Tibial nerve (tissue), 4 donors: ENCODE measurements at regions not wholly inside any gene's neighbourhood (a gene's known extent, or its start where the extent isn't known, plus 50 kb on each side); places are given as distances from the start of the nearest gene placed in this dataset.

Experiments used
- DNase-seq, 2 donors: peaks; one replicate each; pipeline ENCODE4 v3.0.0-alpha.2; 2019; ENCODE audit warnings: low spot score in 2 of 2
- H3K27ac ChIP-seq, 4 donors: fragments of 200-600 bp; sonication (generic) in 3 of 4; one replicate each; pipeline ENCODE4 v1.5.1; 2017 to 2019; ENCODE audit warnings: mild to moderate bottlenecking in 1 of 4
- H3K27me3 ChIP-seq, 2 donors: fragments of 200-600 bp; sonication (generic) in 1 of 2; one replicate each; pipeline versions ENCODE4 v1.5.1 to v1.6.0; 2017 to 2019
- H3K36me3 ChIP-seq, 3 donors: fragments of 200-600 bp; sonication (generic); one replicate each; pipeline ENCODE4 v1.5.1; 2018 to 2019
- H3K4me1 ChIP-seq, 4 donors: fragments of 200-600 bp; sonication (generic) in 3 of 4; one replicate each; pipeline ENCODE4 v1.5.1; 2017 to 2019
- H3K4me3 ChIP-seq, 4 donors: fragments of 200-600 bp; sonication (generic) in 3 of 4; one replicate each; pipeline ENCODE4 v1.5.1; 2017 to 2019; ENCODE audit warnings: mild to moderate bottlenecking in 1 of 4, moderate library complexity in 1 of 4
- H3K9me3 ChIP-seq, 4 donors: fragments of 200-600 bp; sonication (generic) in 3 of 4; one replicate each; pipeline ENCODE4 v1.5.1; 2017 to 2019
- CTCF ChIP-seq, 5 experiments: fragments of 200-600 bp in 3 of 5; fragments of 450-650 bp in 2 of 5; sonication (generic) in 3 of 5; IDR thresholded peaks; one replicate each; pipeline ENCODE4 v1.5.1; 2016 to 2019; ENCODE audit warnings: antibody characterized with exemption in 5 of 5, mild to moderate bottlenecking in 3 of 5, moderate library complexity in 2 of 5
- EP300 ChIP-seq, 2 donors: sonication (generic); formaldehyde crosslinking; IDR thresholded peaks; one replicate each; pipeline ENCODE4 v1.6.1; 2017; ENCODE audit warnings: antibody characterized with exemption in 2 of 2, mild to moderate bottlenecking in 1 of 2
- POLR2A ChIP-seq, 2 donors: fragments of 450-650 bp; IDR thresholded peaks; one replicate each; pipeline ENCODE4 v1.6.1; 2017; ENCODE audit warnings: antibody characterized with exemption in 2 of 2, mild to moderate bottlenecking in 2 of 2, moderate library complexity in 2 of 2
- WGBS, 2 donors: methylation state at CpG; one replicate each; pipeline ENCODE4 v1.1.5; 2018; 5-methylcytosine and 5-hydroxymethylcytosine counted together

GRCh38 chr18:75492852-75493251 lies 65.3 kb upstream of the SMIM21 start:
- H3K4me1 ChIP-seq = no peaks in the 10 kb centered on the region
- no peaks in the 10 kb centered on the region for H3K27me3 ChIP-seq
- H3K36me3 ChIP-seq = no peaks in the 10 kb centered on the region
- no peak overlapping the region for H3K27ac ChIP-seq
- 68 to 78% methylated on average over 2 of the region's 2 CpGs for whole genome bisulfite sequencing, 2 donors
- TF ChIP-seq POLR2A (IDR thresholded peaks at IDR 0.05) = no peak
- TF ChIP-seq CTCF (IDR thresholded peaks at IDR 0.05) = no peak
- no peak for TF ChIP-seq EP300 (IDR thresholded peaks at IDR 0.05)
- no peak for DNase-seq
- no peak overlapping the region for H3K4me3 ChIP-seq
- H3K9me3 ChIP-seq = no peaks in the 10 kb centered on the region

GRCh38 chr18:75491361-75491760 lies 63.9 kb upstream of the SMIM21 start:
- no peak overlapping the region for H3K4me3 ChIP-seq
- 70 to 78% methylated on average over 5 of the region's 5 CpGs for WGBS, 2 donors
- no peak for DNase-seq
- no peaks in the 10 kb centered on the region for H3K27me3 ChIP-seq
- H3K9me3 ChIP-seq = no peaks in the 10 kb centered on the region
- no peak overlapping the region for H3K27ac ChIP-seq
- no peaks in the 10 kb centered on the region for H3K36me3 ChIP-seq
- no peaks in the 10 kb centered on the region for H3K4me1 ChIP-seq
- TF ChIP-seq POLR2A (IDR thresholded peaks at IDR 0.05) (no peak), EP300 (IDR thresholded peaks at IDR 0.05) (no peak), CTCF (IDR thresholded peaks at IDR 0.05) (no peak)

GRCh38 chr18:75489493-75490190 lies 62.1 kb upstream of the SMIM21 start:
- WGBS, 2 donors = 71 to 81% methylated on average over 13 of the region's 13 CpGs
- Histone ChIP-seq H3K36me3 (no peaks in the 10 kb centered on the region), H3K9me3 (no peaks in the 10 kb centered on the region), H3K27me3 (no peaks in the 10 kb centered on the region), H3K27ac (no peak overlapping the region), H3K4me1 (no peaks in the 10 kb centered on the region), H3K4me3 (no peak overlapping the region)
- peak in 1 of 2 donors; percentile 18 for DNase-seq
- TF ChIP-seq EP300 (IDR thresholded peaks at IDR 0.05) = no peak
- no peak for TF ChIP-seq POLR2A (IDR thresholded peaks at IDR 0.05)
- TF ChIP-seq CTCF (IDR thresholded peaks at IDR 0.05) = no peak

- whole genome bisulfite sequencing, 2 donors = 92 to 93% methylated on average over 3 of the region's 3 CpGs
- Histone ChIP-seq H3K36me3 (no peaks in the 10 kb centered on the region), H3K27me3 (no peaks in the 10 kb centered on the region), H3K27ac (no peak overlapping the region), H3K4me3 (no peak overlapping the region), H3K9me3 (peaks cover 0 to 18% (median 3%) of the 10 kb centered on the region in 4 donors), H3K4me1 (no peaks in the 10 kb centered on the region)
- DNase-seq = no peak
- no peak for TF ChIP-seq CTCF (IDR thresholded peaks at IDR 0.05)
- no peak for TF ChIP-seq POLR2A (IDR thresholded peaks at IDR 0.05)
- no peak for TF ChIP-seq EP300 (IDR thresholded peaks at IDR 0.05)
Observed at GRCh38 chr18:75483662-75484061, 56.2 kb upstream of the SMIM21 start.

GRCh38 chr18:75482880-75483279 lies 55.4 kb upstream of the SMIM21 start:
- Histone ChIP-seq H3K9me3 (peaks cover 0 to 18% (median 3%) of the 10 kb centered on the region in 4 donors), H3K27me3 (no peaks in the 10 kb centered on the region), H3K27ac (no peak overlapping the region), H3K36me3 (no peaks in the 10 kb centered on the region), H3K4me1 (no peaks in the 10 kb centered on the region), H3K4me3 (no peak overlapping the region)
- TF ChIP-seq POLR2A (IDR thresholded peaks at IDR 0.05) (no peak), EP300 (IDR thresholded peaks at IDR 0.05) (no peak)
- no peak for DNase-seq
